WTC11 (cell line): ENCODE measurements at regions not wholly inside any gene's neighbourhood (a gene's known extent, or its start where the extent isn't known, plus 50 kb on each side); places are given as distances from the start of the nearest gene placed in this dataset.

ENCODE experiments used
- ATAC-seq: fragments of 200-7000 bp; cut with Tn5 transposase; 2 replicates; pipeline ENCODE4 v1.10.0; 2021; ENCODE audit warnings: mild to moderate bottlenecking, moderate library complexity
- CTCF ChIA-PET: fragments of 300-600 bp; sonication (Branson Sonifier 250); formaldehyde crosslinking; loops from one replicate; lab custom pipeline; 2021; ENCODE audit warnings: antibody characterized with exemption; lab: Charles Lee
- POLR2A ChIA-PET: fragments of 350-600 bp; sonication (Branson Sonifier 250); formaldehyde crosslinking; loops from one replicate; lab custom pipeline; 2021; ENCODE audit warnings: antibody characterized with exemption; lab: Charles Lee
- DNase-seq: peaks from one replicate; pipeline ENCODE4 v3.0.0; 2021; ENCODE audit warnings: low spot score
- H3K27ac Mint-ChIP-seq: 2 replicates; pipeline ENCODE4 v1.8.0; 2021; ENCODE audit warnings: mixed read lengths
- H3K27me3 Mint-ChIP-seq: 2 replicates; pipeline ENCODE4 v1.8.0; 2021; ENCODE audit warnings: low read depth, mild to moderate bottlenecking, moderate library complexity, mixed read lengths
- H3K36me3 Mint-ChIP-seq: 2 replicates; pipeline ENCODE4 v1.8.0; 2021; ENCODE audit warnings: mixed read lengths
- H3K4me1 Mint-ChIP-seq: 2 replicates; pipeline ENCODE4 v1.8.0; 2022; ENCODE audit warnings: mixed read lengths
- H3K4me3 Mint-ChIP-seq: 2 replicates; pipeline ENCODE4 v1.8.0; 2021; ENCODE audit warnings: mild to moderate bottlenecking, moderate library complexity, mixed read lengths
- H3K9me3 Mint-ChIP-seq: 2 replicates; pipeline ENCODE4 v1.8.0; 2021; ENCODE audit warnings: mixed read lengths
- ATF2 ChIP-seq: sonication (generic); formaldehyde crosslinking; IDR thresholded peaks from 2 replicates; pipeline ENCODE4 v1.8.1; 2022; ENCODE audit warnings: low read depth, missing genetic modification reagents, borderline replicate concordance
- CBFB ChIP-seq: sonication (generic); formaldehyde crosslinking; IDR thresholded peaks from 2 replicates; pipeline ENCODE4 v1.8.1; 2022; ENCODE audit warnings: mild to moderate bottlenecking, low read depth, missing genetic modification reagents
- ELF4 ChIP-seq: sonication (generic); formaldehyde crosslinking; IDR thresholded peaks from 2 replicates; pipeline ENCODE4 v1.8.1; 2022; ENCODE audit warnings: low read depth, mild to moderate bottlenecking, moderate library complexity, missing genetic modification reagents
- ESRRA ChIP-seq: sonication (generic); formaldehyde crosslinking; IDR thresholded peaks from 2 replicates; pipeline ENCODE4 v1.8.1; 2022; ENCODE audit warnings: mild to moderate bottlenecking, missing genetic modification reagents, borderline replicate concordance
- FOXJ3 ChIP-seq: sonication (generic); formaldehyde crosslinking; IDR thresholded peaks from 2 replicates; pipeline ENCODE4 v1.9.0; 2021; ENCODE audit warnings: missing genetic modification reagents, mild to moderate bottlenecking, borderline replicate concordance
- FOXP1 ChIP-seq: sonication (generic); formaldehyde crosslinking; IDR thresholded peaks from 2 replicates; pipeline ENCODE4 v1.8.0; 2022; ENCODE audit warnings: missing genetic modification reagents, mild to moderate bottlenecking, moderate library complexity, borderline replicate concordance
- GTF2I ChIP-seq: fragments of 250-450 bp; sonication (Bioruptor Pico); conservative IDR thresholded peaks from 2 replicates; pipeline ENCODE4 v1.4.0; 2021; ENCODE audit warnings: mild to moderate bottlenecking
- IRF2 ChIP-seq: sonication (generic); formaldehyde crosslinking; IDR thresholded peaks from 2 replicates; pipeline ENCODE4 v1.8.0; 2022; ENCODE audit warnings: low read depth, missing genetic modification reagents, borderline replicate concordance
- MLX ChIP-seq: sonication (generic); formaldehyde crosslinking; IDR thresholded peaks from 2 replicates; pipeline ENCODE4 v1.8.1; 2023; ENCODE audit warnings: mild to moderate bottlenecking, missing genetic modification reagents, moderate library complexity
- MYBL2 ChIP-seq: sonication (generic); formaldehyde crosslinking; IDR thresholded peaks from 2 replicates; pipeline ENCODE4 v1.8.1; 2023; ENCODE audit warnings: mild to moderate bottlenecking, moderate library complexity, missing genetic modification reagents
- NFE2L1 ChIP-seq: sonication (generic); formaldehyde crosslinking; IDR thresholded peaks from 2 replicates; pipeline ENCODE4 v1.8.1; 2023; ENCODE audit warnings: missing genetic modification reagents
- NR2C2 ChIP-seq: sonication (generic); formaldehyde crosslinking; IDR thresholded peaks from 2 replicates; pipeline ENCODE4 v1.8.0; 2022; ENCODE audit warnings: mild to moderate bottlenecking, missing genetic modification reagents
- OVOL2 ChIP-seq: fragments of 250-450 bp; sonication (Bioruptor Pico); IDR thresholded peaks from 2 replicates; pipeline ENCODE4 v1.9.0; 2021; ENCODE audit warnings: mild to moderate bottlenecking, borderline replicate concordance
- PRRX2 ChIP-seq: fragments of 250-450 bp; sonication (Bioruptor Pico); IDR thresholded peaks from 2 replicates; pipeline ENCODE4 v1.8.0; 2021; ENCODE audit warnings: mild to moderate bottlenecking
- RELA ChIP-seq: sonication (generic); formaldehyde crosslinking; IDR thresholded peaks from 2 replicates; pipeline ENCODE4 v1.8.1; 2022; ENCODE audit warnings: missing genetic modification reagents, mild to moderate bottlenecking, borderline replicate concordance
- SOX15 ChIP-seq: fragments of 250-450 bp; sonication (Bioruptor Pico); IDR thresholded peaks from 2 replicates; pipeline ENCODE4 v1.9.0; 2021; ENCODE audit warnings: mild to moderate bottlenecking
- STAT6 ChIP-seq: sonication (generic); formaldehyde crosslinking; conservative IDR thresholded peaks from 2 replicates; pipeline ENCODE4 v1.8.1; 2023; ENCODE audit warnings: mild to moderate bottlenecking, low read depth, missing genetic modification reagents, moderate library complexity
- TCF7 ChIP-seq: sonication (generic); formaldehyde crosslinking; IDR thresholded peaks from 2 replicates; pipeline ENCODE4 v1.8.0; 2022; ENCODE audit warnings: mild to moderate bottlenecking, low read depth, missing genetic modification reagents, moderate library complexity
- TEAD1 ChIP-seq: sonication (generic); formaldehyde crosslinking; IDR thresholded peaks from 2 replicates; pipeline ENCODE4 v1.8.0; 2022; ENCODE audit warnings: mild to moderate bottlenecking, missing genetic modification reagents
- TP53 ChIP-seq: sonication (generic); formaldehyde crosslinking; IDR thresholded peaks from 2 replicates; pipeline ENCODE4 v1.8.1; 2023; ENCODE audit warnings: mild to moderate bottlenecking, missing genetic modification reagents
- ZNF281 ChIP-seq: sonication (generic); formaldehyde crosslinking; IDR thresholded peaks from 2 replicates; pipeline ENCODE4 v1.8.0; 2023; ENCODE audit warnings: mild to moderate bottlenecking, missing genetic modification reagents
- ZNF512 ChIP-seq: sonication (generic); formaldehyde crosslinking; IDR thresholded peaks from 2 replicates; pipeline ENCODE4 v1.8.1; 2022; ENCODE audit warnings: missing genetic modification reagents, borderline replicate concordance
- TF ChIP-seq, protein P1 (sequence below): sonication (generic); formaldehyde crosslinking; IDR thresholded peaks from 2 replicates; pipeline ENCODE4 v1.8.0; 2022; ENCODE audit warnings: mild to moderate bottlenecking, missing genetic modification reagents
- TF ChIP-seq, protein P2 (sequence below): sonication (generic); formaldehyde crosslinking; IDR thresholded peaks from 2 replicates; pipeline ENCODE4 v1.8.0; 2022; ENCODE audit warnings: mild to moderate bottlenecking, missing genetic modification reagents

DNA sequence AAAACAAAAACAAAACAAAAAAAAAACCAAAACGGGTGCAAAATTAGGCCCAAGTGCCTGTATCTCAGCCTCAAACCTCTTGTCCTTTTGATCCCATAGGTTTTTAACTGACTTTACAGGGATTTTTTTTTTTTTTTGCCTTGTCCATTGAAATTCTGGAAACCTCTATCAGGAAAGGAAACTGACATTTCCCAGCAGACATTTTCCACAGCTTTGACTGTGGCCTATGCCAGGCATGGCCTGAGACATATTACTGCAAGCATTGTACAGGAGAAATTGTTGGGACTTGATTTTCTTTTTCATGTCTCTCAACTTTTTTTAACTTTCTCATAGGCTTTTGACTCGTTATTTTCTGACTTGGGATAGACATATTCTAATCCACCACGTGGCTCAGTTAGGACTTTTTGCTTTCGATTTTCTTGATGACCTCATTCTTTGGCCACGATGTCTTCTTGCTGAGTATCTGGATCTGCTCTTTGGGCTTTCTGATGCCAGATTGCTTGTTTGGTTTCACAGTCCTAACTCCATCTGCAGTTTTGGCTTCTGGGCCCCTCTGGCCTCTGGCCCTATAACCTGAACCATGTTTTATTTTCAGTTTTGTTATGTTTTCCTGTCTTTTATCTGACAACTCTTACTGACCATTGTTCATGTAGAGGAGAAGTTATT lies 336.1 kb upstream of the C11orf87 start:
- ATAC-seq, result no peak
- TF ChIP-seq NFE2L1 (no peak), ELF4 (CRISPR knock-in tag) (no peak), SOX15 (CRISPR knock-in tag) (no peak), TEAD1 (CRISPR knock-in tag) (no peak), STAT6 (CRISPR knock-in tag) (no peak), RELA (CRISPR knock-in tag) (no peak), FOXJ3 (CRISPR knock-in tag) (no peak), OVOL2 (CRISPR knock-in tag) (no peak), PRRX2 (CRISPR knock-in tag) (no peak), ZNF281 (CRISPR knock-in tag) (no peak), IRF2 (no peak), TCF7 (no peak), TP53 (no peak), ZNF512 (CRISPR knock-in tag) (no peak), MYBL2 (no peak), ESRRA (CRISPR knock-in tag) (no peak)
- TF ChIP-seq, protein P1, sequence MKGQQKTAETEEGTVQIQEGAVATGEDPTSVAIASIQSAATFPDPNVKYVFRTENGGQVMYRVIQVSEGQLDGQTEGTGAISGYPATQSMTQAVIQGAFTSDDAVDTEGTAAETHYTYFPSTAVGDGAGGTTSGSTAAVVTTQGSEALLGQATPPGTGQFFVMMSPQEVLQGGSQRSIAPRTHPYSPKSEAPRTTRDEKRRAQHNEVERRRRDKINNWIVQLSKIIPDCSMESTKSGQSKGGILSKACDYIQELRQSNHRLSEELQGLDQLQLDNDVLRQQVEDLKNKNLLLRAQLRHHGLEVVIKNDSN (CRISPR knock-in tag), result no peak
- Mint-ChIP-seq H3K27ac (no peak overlapping the region), H3K36me3 (peaks cover 14% of the 10 kb centered on the region), H3K27me3 (no peaks in the 10 kb centered on the region), H3K9me3 (peaks cover 18% of the 10 kb centered on the region), H3K4me3 (no peak overlapping the region), H3K4me1 (0 out of 2 replicates have a peak, but pooled peaks cover 7% of the 10 kb centered on the region)
- DNase-seq, result no peak
- POLR2A ChIA-PET, result no interaction called here
- CTCF ChIA-PET, result no interaction called here

GRCh38 chr11:109086931-109087330 lies 335.1 kb upstream of the C11orf87 start:
- H3K9me3 Mint-ChIP-seq, result peaks cover 18% of the 10 kb centered on the region
- ChIA-PET POLR2A (no interaction called here), CTCF (no interaction called here)
- TF ChIP-seq FOXP1 (CRISPR knock-in tag) (no peak), NR2C2 (CRISPR knock-in tag) (no peak), CBFB (CRISPR knock-in tag) (no peak), TEAD1 (CRISPR knock-in tag) (no peak), MLX (CRISPR knock-in tag) (no peak), ATF2 (CRISPR knock-in tag) (no peak), GTF2I (CRISPR knock-in tag) (no peak)
- TF ChIP-seq, protein P2, sequence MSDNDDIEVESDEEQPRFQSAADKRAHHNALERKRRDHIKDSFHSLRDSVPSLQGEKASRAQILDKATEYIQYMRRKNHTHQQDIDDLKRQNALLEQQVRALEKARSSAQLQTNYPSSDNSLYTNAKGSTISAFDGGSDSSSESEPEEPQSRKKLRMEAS (CRISPR knock-in tag), result no peak

More at GRCh38 chr11:109086931-109087330, 335.1 kb upstream of the C11orf87 start:
- no peak overlapping the region for H3K27ac Mint-ChIP-seq
- no peaks in the 10 kb centered on the region for H3K27me3 Mint-ChIP-seq
- 0 out of 2 replicates have a peak, but pooled peaks cover 7% of the 10 kb centered on the region for H3K4me1 Mint-ChIP-seq
- ATAC-seq (no peak), DNase-seq (no peak)
- peaks cover 14% of the 10 kb centered on the region for H3K36me3 Mint-ChIP-seq
- no peak overlapping the region for H3K4me3 Mint-ChIP-seq
